PC-9 (cell line): ENCODE measurements at regions not wholly inside any gene's neighbourhood (a gene's known extent, or its start where the extent isn't known, plus 50 kb on each side); places are given as distances from the start of the nearest gene placed in this dataset.

Experiments
- BruUV-seq: library from RNA; stranded (reverse); fragments of 400-500 nt; replicated peaks from 2 replicates; lab custom pipeline; 2021; lab: Mats Ljungman, UMichigan
- CTCF ChIA-PET: fragments of 300-600 bp; sonication (Branson Sonifier 250); formaldehyde crosslinking; loops from one replicate; lab custom pipeline; 2022; ENCODE audit warnings: antibody characterized with exemption; lab: Charles Lee
- POLR2A ChIA-PET: fragments of 300-600 bp; sonication (Branson Sonifier 250); formaldehyde crosslinking; loops from one replicate; lab custom pipeline; 2022; ENCODE audit warnings: antibody characterized with exemption; ENCODE audit not compliant: unreplicated experiment; lab: Charles Lee
- DNase-seq, 2 experiments: peaks; one replicate each; pipeline versions ENCODE4 v3.0.0 to v3.0.0-alpha.2; 2015 to 2022; ENCODE audit warnings: mixed read lengths in 1 of 2
- H2AFZ ChIP-seq: fragments of 200-600 bp; sonication (generic); 2 replicates; pipeline ENCODE4 v1.8.1; 2017; ENCODE audit warnings: antibody characterized with exemption
- H3F3A ChIP-seq: fragments of 200-600 bp; sonication (generic); 2 replicates; pipeline ENCODE4 v1.8.1; 2017; ENCODE audit warnings: antibody characterized with exemption, mild to moderate bottlenecking, low read depth; ENCODE audit not compliant: insufficient read depth
- H3K27ac ChIP-seq: fragments of 200-600 bp; sonication (generic); 2 replicates; pipeline ENCODE4 v1.6.1; 2016; ENCODE audit warnings: mixed run types
- H3K27me3 ChIP-seq: fragments of 200-600 bp; sonication (generic); 2 replicates; pipeline ENCODE4 v1.6.1; 2016; ENCODE audit warnings: low read depth, mixed run types; ENCODE audit not compliant: insufficient read depth
- H3K36me3 ChIP-seq: fragments of 200-600 bp; sonication (generic); 2 replicates; pipeline ENCODE4 v1.6.1; 2016; ENCODE audit warnings: low read depth, mixed run types
- H3K4me1 ChIP-seq: fragments of 200-600 bp; sonication (generic); replicated peaks from 2 replicates; pipeline ENCODE4 v1.6.1; 2016; ENCODE audit warnings: mixed run types; ENCODE audit not compliant: insufficient read depth
- H3K4me2 ChIP-seq: fragments of 200-600 bp; sonication (generic); 2 replicates; pipeline ENCODE4 v1.6.1; 2017; ENCODE audit warnings: mixed run types
- H3K4me3 ChIP-seq: fragments of 200-600 bp; sonication (generic); 2 replicates; pipeline ENCODE4 v1.6.1; 2016; ENCODE audit warnings: mixed run types
- H3K79me2 ChIP-seq: fragments of 200-600 bp; sonication (generic); 2 replicates; pipeline ENCODE4 v1.6.1; 2017; ENCODE audit warnings: low read depth, mixed run types
- H3K9me2 ChIP-seq: fragments of 200-600 bp; sonication (generic); 2 replicates; pipeline ENCODE4 v1.8.1; 2017; ENCODE audit warnings: mild to moderate bottlenecking; ENCODE audit not compliant: insufficient read depth
- H3K9me3 ChIP-seq: fragments of 200-600 bp; sonication (generic); 2 replicates; pipeline ENCODE4 v1.8.1; 2016; ENCODE audit warnings: low read depth; ENCODE audit not compliant: insufficient read depth
- H4K20me1 ChIP-seq: fragments of 200-600 bp; sonication (generic); 2 replicates; pipeline ENCODE4 v1.8.1; 2017; ENCODE audit not compliant: insufficient read depth
- CTCF ChIP-seq: fragments of 200-600 bp; sonication (generic); conservative IDR thresholded peaks from 2 replicates; pipeline ENCODE4 v1.6.1; 2017; ENCODE audit warnings: mixed run types, antibody characterized with exemption, mild to moderate bottlenecking, moderate library complexity
- EZH2 ChIP-seq: fragments of 200-600 bp; sonication (generic); IDR thresholded peaks from 2 replicates; pipeline ENCODE4 v1.8.0; 2017; ENCODE audit warnings: antibody characterized with exemption, low read depth
- intact Hi-C: fragments of 100-400 bp; cut with micrococcal nuclease; formaldehyde crosslinking; loops from one replicate; pipeline ENCODE4 v1.10.0; 2022; ENCODE audit not compliant: unreplicated experiment

GRCh38 chr5:125258615-125259014, 512.2 kb upstream of the ZNF608 start:
- CTCF ChIA-PET = no interaction called here
- Histone ChIP-seq H3K4me2 (no peak overlapping the region), H2AFZ (no peak overlapping the region), H3K9me2 (no peaks in the 10 kb centered on the region), H3F3A (no peaks in the 10 kb centered on the region), H4K20me1 (no peaks in the 10 kb centered on the region), H3K4me3 (no peak overlapping the region), H3K79me2 (no peaks in the 10 kb centered on the region), H3K36me3 (no peaks in the 10 kb centered on the region), H3K27me3 (no peaks in the 10 kb centered on the region), H3K9me3 (peaks cover 8% of the 10 kb centered on the region; the same call in 1 of the 2 replicates), H3K27ac (no peak overlapping the region), H3K4me1 (no peaks in the 10 kb centered on the region)
- DNase-seq = no peak
- TF ChIP-seq EZH2 (no peak), CTCF (no peak)
- no TSS peak for BruUV-seq
- intact Hi-C loops = no loop called here
- POLR2A ChIA-PET = no interaction called here

- no peaks in the 10 kb centered on the region for H3K27me3 ChIP-seq
- ChIA-PET POLR2A (no interaction called here), CTCF (no interaction called here)
- no peaks in the 10 kb centered on the region for H3K4me1 ChIP-seq
- TF ChIP-seq EZH2 (no peak), CTCF (no peak)
- H3K27ac ChIP-seq = no peak overlapping the region
- no peaks in the 10 kb centered on the region for H3K79me2 ChIP-seq
- no peaks in the 10 kb centered on the region for H4K20me1 ChIP-seq
- no TSS peak for BruUV-seq
- intact Hi-C loops = no loop called here
- no peak overlapping the region for H3K4me3 ChIP-seq
- no peaks in the 10 kb centered on the region for H3F3A ChIP-seq
- H3K9me2 ChIP-seq = no peaks in the 10 kb centered on the region
- no peaks in the 10 kb centered on the region for H3K9me3 ChIP-seq
- no peak overlapping the region for H2AFZ ChIP-seq
- DNase-seq = no peak
- no peak overlapping the region for H3K4me2 ChIP-seq
- H3K36me3 ChIP-seq = no peaks in the 10 kb centered on the region
Measured at GRCh38 chr5:125261505-125262250, 515.2 kb upstream of the ZNF608 start.

DNA sequence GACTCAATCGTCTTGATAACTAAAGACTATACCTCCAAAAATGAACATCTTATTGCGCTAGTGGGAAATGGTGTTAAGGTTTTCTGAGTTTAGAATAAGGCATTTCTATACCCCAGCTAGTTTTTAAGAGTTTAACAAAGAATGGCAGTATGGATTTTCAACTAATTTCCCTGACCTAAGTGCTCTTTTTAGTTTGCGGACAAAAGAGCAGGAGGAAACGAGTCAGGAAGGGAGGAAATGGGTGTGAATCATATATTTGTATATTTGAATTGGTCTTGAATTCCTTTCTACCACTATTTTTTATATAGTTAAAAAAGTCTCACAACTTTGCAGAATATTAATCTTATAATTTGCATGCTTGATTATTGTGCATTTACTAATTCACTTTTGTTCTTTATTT, 516.3 kb upstream of the ZNF608 start:
- Histone ChIP-seq H3K79me2 (no peaks in the 10 kb centered on the region), H2AFZ (no peak overlapping the region), H3K4me2 (no peak overlapping the region), H3K27me3 (no peaks in the 10 kb centered on the region), H3K36me3 (no peaks in the 10 kb centered on the region), H3K9me2 (no peaks in the 10 kb centered on the region), H3K4me3 (no peak overlapping the region), H4K20me1 (no peaks in the 10 kb centered on the region), H3K4me1 (no peaks in the 10 kb centered on the region), H3K27ac (no peak overlapping the region), H3K9me3 (no peaks in the 10 kb centered on the region), H3F3A (no peaks in the 10 kb centered on the region)
- BruUV-seq = no TSS peak
- POLR2A ChIA-PET = no interaction called here
- CTCF ChIA-PET = no interaction called here
- intact Hi-C loops = no loop called here
- no peak for DNase-seq
- no peak for TF ChIP-seq CTCF
- no peak for TF ChIP-seq EZH2
